Thyroid gland (tissue), 4 donors: ENCODE measurements at regions not wholly inside any gene's neighbourhood (a gene's known extent, or its start where the extent isn't known, plus 50 kb on each side); places are given as distances from the start of the nearest gene placed in this dataset.
"Not testable (repeated sequence)": the region's sequence is repeated elsewhere in the genome, so short reads cannot be mapped to it uniquely, and the experiment has no call there.

Experiments
- DNase-seq, 2 donors: peaks; one replicate each; pipeline ENCODE4 v3.0.0-alpha.2; 2019
- H3K27ac ChIP-seq, 3 donors: fragments of 200-600 bp; sonication (generic); 1 replicate in 2 of 3; 2 replicates in 1 of 3; pipeline ENCODE4 v1.5.1; 2016 to 2019; ENCODE audit warnings: mild to moderate bottlenecking in 1 of 3, moderate library complexity in 1 of 3
- H3K27me3 ChIP-seq: fragments of 200-600 bp; sonication (generic); one replicate; pipeline ENCODE4 v1.5.1; 2019
- H3K36me3 ChIP-seq, 2 donors: fragments of 200-600 bp; sonication (generic); one replicate each; pipeline ENCODE4 v1.5.1; 2016 to 2019
- H3K4me1 ChIP-seq, 2 donors: fragments of 200-600 bp; sonication (generic); one replicate each; pipeline ENCODE4 v1.5.1; 2017 to 2019
- H3K4me3 ChIP-seq, 3 donors: fragments of 200-600 bp; sonication (generic); replicated peaks in 1 of 3; 1 replicate in 2 of 3; 2 replicates in 1 of 3; pipeline ENCODE4 v1.5.1; 2016; ENCODE audit warnings: mild to moderate bottlenecking in 1 of 3
- H3K9me3 ChIP-seq: fragments of 200-600 bp; sonication (generic); one replicate; pipeline ENCODE4 v1.5.1; 2017
- POLR2A ChIP-seq, 2 donors: fragments of 450-650 bp; IDR thresholded peaks; one replicate each; pipeline ENCODE4 v1.6.1; 2017; ENCODE audit warnings: antibody characterized with exemption in 2 of 2, mild to moderate bottlenecking in 2 of 2, moderate library complexity in 1 of 2
- WGBS, 2 donors: methylation state at CpG; one replicate each; pipeline ENCODE4 v1.1.5; 2017; 5-methylcytosine and 5-hydroxymethylcytosine counted together
- intact Hi-C: fragments of 100-400 bp; cut with DNase I; formaldehyde crosslinking; loops from one replicate; pipeline ENCODE4 v1.15.1; 2023
- TF ChIP-seq, protein P1 (sequence below), 6 experiments: fragments of 200-600 bp in 3 of 6; fragments of 450-650 bp in 3 of 6; sonication (generic) in 3 of 6; IDR thresholded peaks; one replicate each; pipeline ENCODE4 v1.5.1; 2016 to 2019; ENCODE audit warnings: antibody characterized with exemption in 6 of 6, mild to moderate bottlenecking in 2 of 6, inconsistent platforms in 1 of 6, moderate library complexity in 1 of 6

DNA sequence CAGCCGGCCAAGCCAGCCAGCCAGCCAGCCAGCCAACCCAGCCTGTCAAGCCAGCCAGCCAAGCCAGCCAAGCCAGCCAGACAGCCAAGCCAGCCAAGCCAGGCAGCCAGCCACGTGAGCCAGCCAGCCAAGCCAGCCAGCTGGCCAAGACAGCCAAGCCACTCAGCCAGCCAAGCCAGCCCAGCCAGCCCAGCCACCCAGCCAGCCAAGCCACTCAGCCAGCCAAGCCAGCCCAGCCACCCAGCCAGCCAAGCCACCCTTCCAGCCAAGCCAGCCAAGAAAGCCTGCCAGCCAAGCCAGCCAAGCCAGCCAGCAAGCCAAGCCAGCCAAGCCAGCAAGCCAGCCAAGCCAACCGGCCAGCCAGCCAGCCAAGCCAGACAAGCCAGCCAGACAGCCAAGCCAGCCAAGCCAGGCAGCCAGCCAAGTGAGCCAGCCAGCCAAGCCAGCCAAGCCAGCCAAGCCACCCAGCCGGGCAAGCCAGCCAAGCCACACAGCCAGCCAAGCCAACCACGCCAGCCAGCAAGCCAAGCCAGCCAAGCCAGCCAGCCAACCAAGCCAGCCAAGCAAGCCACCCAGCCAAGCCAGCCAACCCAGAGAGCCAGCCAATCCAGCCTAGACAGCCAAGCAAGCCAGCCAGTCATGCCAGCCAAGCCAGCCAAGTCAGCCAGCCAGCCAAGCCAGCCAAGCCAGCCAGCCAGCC is 199.5 kb downstream of the GOLGA6L6 start:
- TF ChIP-seq, protein P1, sequence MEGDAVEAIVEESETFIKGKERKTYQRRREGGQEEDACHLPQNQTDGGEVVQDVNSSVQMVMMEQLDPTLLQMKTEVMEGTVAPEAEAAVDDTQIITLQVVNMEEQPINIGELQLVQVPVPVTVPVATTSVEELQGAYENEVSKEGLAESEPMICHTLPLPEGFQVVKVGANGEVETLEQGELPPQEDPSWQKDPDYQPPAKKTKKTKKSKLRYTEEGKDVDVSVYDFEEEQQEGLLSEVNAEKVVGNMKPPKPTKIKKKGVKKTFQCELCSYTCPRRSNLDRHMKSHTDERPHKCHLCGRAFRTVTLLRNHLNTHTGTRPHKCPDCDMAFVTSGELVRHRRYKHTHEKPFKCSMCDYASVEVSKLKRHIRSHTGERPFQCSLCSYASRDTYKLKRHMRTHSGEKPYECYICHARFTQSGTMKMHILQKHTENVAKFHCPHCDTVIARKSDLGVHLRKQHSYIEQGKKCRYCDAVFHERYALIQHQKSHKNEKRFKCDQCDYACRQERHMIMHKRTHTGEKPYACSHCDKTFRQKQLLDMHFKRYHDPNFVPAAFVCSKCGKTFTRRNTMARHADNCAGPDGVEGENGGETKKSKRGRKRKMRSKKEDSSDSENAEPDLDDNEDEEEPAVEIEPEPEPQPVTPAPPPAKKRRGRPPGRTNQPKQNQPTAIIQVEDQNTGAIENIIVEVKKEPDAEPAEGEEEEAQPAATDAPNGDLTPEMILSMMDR (IDR thresholded peaks at IDR 0.05): no peak
- TF ChIP-seq POLR2A (IDR thresholded peaks at IDR 0.05): no peak
- no peaks in the 10 kb centered on the region for H3K27me3 ChIP-seq
- intact Hi-C loops: no loop called here
- no peak overlapping the region for H3K27ac ChIP-seq
- WGBS, 2 donors: 56 to 62% methylated on average over 5 of the region's 5 CpGs
- DNase-seq: peak; percentile 23 to 27
- H3K4me3 ChIP-seq: no peak overlapping the region
- no peaks in the 10 kb centered on the region for H3K9me3 ChIP-seq
- H3K4me1 ChIP-seq: no peaks in the 10 kb centered on the region
- no peaks in the 10 kb centered on the region for H3K36me3 ChIP-seq

DNA sequence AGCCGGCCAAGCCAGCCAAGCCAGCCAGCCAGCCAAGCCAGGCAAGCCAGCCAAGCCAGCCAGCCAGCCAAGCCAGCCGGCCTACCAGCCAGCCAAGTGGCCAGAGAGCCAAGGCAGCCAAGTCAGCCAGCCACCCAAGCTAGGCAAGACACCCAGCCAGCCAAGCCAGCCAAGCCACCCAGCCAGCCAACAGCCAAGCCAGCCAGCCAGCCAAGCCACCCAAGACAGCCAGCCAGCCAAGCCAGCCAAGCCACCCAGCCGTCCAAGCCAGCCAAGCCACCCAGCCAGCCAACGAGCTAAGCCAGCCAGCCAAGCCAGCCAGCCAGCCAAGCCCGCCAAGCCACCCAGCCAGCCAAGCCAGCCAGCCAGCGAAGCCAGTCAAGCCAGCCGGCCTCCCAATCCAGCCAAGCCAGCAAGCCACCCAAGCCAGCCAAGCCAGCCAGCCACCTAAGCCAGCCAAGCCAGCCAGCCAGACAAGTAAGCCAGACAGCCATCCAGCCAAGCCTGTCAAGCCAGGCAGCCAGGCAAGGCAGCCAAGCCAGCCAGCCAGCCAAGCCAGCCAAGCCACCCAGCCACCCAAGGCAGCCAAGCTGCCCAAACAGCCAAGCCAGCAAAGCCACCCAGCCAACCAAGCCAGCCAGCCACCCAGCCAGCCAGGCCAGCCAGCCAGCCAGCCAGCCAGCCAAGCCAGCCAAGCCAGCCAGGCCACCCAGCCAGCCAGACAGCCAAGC is 200.5 kb downstream of the GOLGA6L6 start:
- intact Hi-C loops: no loop called here
- no peaks in the 10 kb centered on the region for H3K27me3 ChIP-seq
- no peaks in the 10 kb centered on the region for H3K36me3 ChIP-seq
- no peak overlapping the region for H3K4me3 ChIP-seq
- no peak overlapping the region for H3K27ac ChIP-seq
- no peaks in the 10 kb centered on the region for H3K9me3 ChIP-seq
- no peak for TF ChIP-seq POLR2A (IDR thresholded peaks at IDR 0.05)
- TF ChIP-seq, protein P1 (IDR thresholded peaks at IDR 0.05): no peak
- 54 to 66% methylated on average over 6 to 7 of the region's 7 CpGs for WGBS, 2 donors
- peak; percentile 20 to 30 for DNase-seq
- H3K4me1 ChIP-seq: no peaks in the 10 kb centered on the region

DNA sequence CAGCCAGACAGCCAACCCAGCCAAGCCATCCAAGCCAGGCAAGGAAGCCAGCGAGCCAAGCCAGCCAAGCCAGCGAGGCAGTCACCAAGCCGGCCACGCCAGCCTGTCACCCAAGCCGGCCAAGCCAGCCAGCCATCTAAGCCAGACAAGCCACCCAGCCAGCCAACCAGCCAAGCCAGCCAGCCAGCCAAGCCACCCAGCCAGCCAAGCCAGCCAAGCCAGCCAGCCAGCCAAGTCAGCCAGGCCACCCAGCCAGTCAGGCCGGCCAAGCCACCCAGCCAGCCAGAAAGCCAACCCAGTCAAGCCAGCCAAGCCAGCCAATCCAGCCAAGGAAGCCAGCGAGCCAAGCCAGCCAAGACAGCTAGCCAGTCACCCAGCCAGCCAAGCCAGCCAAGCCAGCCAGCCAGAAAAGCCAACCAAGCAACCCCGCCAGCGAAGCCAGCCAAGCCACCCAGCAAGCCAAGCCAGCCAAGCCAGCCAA is 201.2 kb downstream of the GOLGA6L6 start:
- Histone ChIP-seq H3K36me3 (no peaks in the 10 kb centered on the region), H3K27me3 (no peaks in the 10 kb centered on the region), H3K27ac (no peak overlapping the region), H3K4me1 (no peaks in the 10 kb centered on the region), H3K4me3 (no peak overlapping the region), H3K9me3 (no peaks in the 10 kb centered on the region)
- intact Hi-C loops: no loop called here
- no peak for TF ChIP-seq POLR2A (IDR thresholded peaks at IDR 0.05)
- TF ChIP-seq, protein P1 (IDR thresholded peaks at IDR 0.05): no peak
- WGBS, 2 donors: 71 to 78% methylated on average over 7 to 8 of the region's 9 CpGs
- peak in 1 of 2 donors; percentile 31 for DNase-seq

DNA sequence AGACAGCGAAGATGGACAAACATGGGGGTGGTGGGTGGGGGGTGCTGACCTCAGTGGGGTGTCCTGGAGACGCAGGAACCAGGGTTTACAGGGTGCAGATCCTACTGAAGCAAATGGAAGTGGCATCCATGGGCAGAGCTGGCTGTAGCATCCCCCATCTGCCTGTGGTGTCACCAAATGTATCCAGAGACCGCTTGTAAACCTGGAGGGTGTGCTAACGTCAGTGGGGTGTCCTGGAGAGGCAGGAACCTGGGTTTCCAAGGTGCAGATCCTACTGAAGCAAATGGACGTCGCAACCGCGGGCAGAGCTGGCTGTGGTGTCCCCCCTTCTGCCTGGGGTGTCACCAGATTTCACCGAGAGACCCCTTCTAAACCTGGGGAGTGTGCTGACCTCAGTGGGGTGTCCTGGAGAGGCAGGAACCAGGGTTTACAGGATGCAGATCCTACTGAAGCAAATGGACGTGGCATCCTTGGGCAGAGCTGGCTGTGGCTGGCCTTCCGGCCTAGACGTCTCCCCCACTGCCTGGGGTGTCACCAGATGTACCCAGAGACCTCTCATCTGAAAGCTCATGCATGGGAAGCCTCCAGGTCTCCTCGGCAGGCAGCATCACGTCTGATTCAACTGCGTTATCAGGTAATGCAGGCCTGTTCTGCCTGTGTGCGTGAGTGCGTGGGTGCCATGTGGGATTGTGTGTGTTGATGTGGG is 202.4 kb downstream of the GOLGA6L6 start:
- DNase-seq, H3K4me1 ChIP-seq, H3K4me3 ChIP-seq, H3K36me3 ChIP-seq, H3K27me3 ChIP-seq, H3K27ac ChIP-seq, H3K9me3 ChIP-seq, intact Hi-C loops: not testable (repeated sequence)
- 66 to 76% methylated on average over 13 to 17 of the region's 17 CpGs for WGBS, 2 donors

DNA sequence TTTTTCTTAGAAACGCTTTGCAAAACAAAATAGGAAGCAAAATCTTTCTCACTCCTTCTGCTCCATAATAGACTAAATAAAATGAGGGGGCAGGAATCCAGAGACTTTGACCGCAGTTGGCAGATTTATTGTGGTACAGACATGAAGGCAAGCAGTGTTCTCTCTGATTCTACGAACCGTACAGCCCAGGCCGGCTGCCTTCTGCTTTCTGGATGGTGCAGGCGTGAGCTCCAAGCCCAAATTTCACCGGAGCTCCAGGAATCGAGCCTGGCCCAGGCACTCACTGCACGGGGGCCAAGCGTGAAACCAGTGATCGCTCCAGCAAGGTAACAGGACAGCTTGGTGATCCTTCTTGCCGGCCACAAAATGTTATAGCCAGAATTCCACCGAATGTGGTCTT is 202.9 kb downstream of the GOLGA6L6 start:
- WGBS, 2 donors: 86% methylated on average over 11 to 13 of the region's 13 CpGs
- intact Hi-C loops, H3K4me3 ChIP-seq, DNase-seq, H3K36me3 ChIP-seq, H3K27ac ChIP-seq, H3K27me3 ChIP-seq, H3K4me1 ChIP-seq, H3K9me3 ChIP-seq: not testable (repeated sequence)

DNA sequence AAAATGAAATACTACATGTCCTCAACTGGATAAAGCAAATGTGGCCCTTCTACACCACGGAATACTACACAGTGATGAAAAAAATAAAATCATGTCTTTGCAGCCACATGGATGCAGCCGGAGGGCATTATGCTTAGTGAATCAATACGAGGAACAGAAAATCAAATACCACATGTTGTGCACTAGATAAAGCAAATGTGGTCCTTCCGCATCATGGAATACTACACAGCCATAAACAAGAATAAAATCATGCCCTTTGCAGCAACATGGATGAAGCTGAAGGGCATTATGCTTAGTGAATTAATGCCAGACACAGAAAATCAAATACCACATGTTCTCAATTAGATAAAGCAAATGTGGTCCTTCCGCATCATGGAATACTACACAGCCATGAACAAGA is 204.4 kb downstream of the GOLGA6L6 start:
- H3K4me3 ChIP-seq, H3K36me3 ChIP-seq, H3K9me3 ChIP-seq, DNase-seq, H3K4me1 ChIP-seq, H3K27me3 ChIP-seq, H3K27ac ChIP-seq, intact Hi-C loops: not testable (repeated sequence)
- 80 to 91% methylated on average over 5 of the region's 5 CpGs for WGBS, 2 donors

DNA sequence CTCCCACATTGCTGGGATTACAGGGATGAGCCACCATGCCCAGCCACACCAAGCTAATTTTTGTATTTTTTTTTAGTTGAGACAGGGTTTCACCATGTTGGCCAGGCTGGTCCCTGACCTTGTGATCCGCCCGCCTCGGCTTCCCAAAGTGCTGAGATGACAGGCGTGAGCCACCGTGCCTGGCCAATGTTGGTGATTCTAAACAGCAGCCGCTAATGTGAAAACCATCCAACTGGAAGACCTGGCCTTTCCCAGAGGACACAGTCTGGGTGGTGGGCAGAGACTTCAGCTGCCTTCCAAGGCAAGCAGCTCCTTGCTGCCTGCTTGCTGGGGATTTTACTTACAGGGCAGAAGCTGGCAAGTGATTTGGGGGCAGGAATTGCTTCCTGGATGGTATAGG is 207.1 kb downstream of the GOLGA6L6 start:
- H3K4me3 ChIP-seq, H3K27ac ChIP-seq, DNase-seq, intact Hi-C loops, H3K27me3 ChIP-seq, H3K36me3 ChIP-seq, H3K9me3 ChIP-seq, H3K4me1 ChIP-seq: not testable (repeated sequence)
- WGBS, 2 donors: 97% methylated on average over 6 of the region's 6 CpGs; no CpG with 5 or more reads in 1 of the 2 donors

DNA sequence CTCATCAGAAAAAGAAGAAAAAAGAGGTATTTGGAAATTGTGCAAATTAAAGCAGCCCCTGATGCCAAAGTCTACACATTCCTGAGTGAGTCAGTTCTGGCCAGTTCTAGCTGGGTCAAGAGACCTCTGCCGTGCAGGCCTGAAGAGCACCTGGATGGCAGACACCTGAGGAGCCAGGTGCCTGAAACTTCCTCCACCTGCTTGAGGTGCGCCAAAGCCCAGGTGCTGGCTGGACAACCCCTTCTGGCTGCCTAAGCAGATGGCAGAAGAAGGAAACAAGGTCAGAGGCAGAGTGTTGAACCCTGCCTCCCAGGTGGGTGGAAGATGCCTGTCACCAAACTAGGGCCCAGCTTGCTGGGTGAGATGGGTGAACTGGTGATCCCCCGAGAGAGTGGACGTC is 215.8 kb downstream of the GOLGA6L6 start:
- WGBS, 2 donors: no CpG with 5 or more reads among the region's 4 CpGs
- H3K27me3 ChIP-seq, DNase-seq, H3K36me3 ChIP-seq, H3K9me3 ChIP-seq, H3K27ac ChIP-seq, H3K4me3 ChIP-seq, intact Hi-C loops, H3K4me1 ChIP-seq: not testable (repeated sequence)

DNA sequence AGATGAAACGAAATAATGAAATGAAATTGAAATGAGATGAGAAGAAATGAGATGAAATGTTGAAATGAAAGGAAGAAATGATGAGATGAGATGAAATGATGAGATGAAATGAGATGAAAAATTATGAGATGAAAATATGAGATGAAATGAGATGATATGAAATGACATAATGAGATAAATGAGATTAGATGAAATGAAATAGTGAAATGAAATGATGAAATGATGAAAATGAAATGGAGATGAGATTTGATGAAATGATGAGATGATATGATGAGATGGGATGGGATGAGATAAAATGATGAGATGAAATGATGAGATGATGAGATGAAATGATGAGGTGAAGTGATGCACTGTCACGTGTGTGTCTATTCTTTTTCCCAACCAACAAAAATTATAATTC is 224.5 kb downstream of the GOLGA6L6 start:
- 52 to 63% methylated on average over 2 of the region's 2 CpGs for WGBS, 2 donors
- H3K27me3 ChIP-seq, H3K36me3 ChIP-seq, H3K27ac ChIP-seq, intact Hi-C loops, DNase-seq, H3K4me1 ChIP-seq, H3K9me3 ChIP-seq, H3K4me3 ChIP-seq: not testable (repeated sequence)
